ENCODE measurements at regions not wholly inside any gene's neighbourhood (a gene's known extent, or its start where the extent isn't known, plus 50 kb on each side); places are given as distances from the start of the nearest gene placed in this dataset.

DNA sequence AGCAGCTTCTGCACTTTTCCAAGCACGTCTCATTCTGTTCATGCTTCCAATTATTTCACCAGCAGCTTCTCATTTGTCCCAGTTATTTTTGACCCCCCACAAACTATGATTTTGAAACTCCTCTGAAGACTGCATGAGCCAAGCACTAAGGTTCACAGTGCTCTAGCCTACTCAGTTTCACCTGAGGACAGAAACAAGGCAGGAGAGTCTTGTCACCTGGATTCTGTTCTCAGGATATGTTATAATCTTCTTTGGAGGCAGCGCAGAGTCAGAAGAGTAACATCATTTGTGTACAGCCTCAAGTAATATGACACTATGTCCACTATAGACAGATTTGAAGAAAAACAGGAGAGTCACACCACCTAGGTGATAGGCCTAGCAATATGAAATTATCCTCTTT is 985.1 kb upstream of the TSPY4 start:
- Histone ChIP-seq H3K9me3 (no peaks in the 10 kb centered on the region), H3K4me3 (no peak overlapping the region), H3K27me3 (no peaks in the 10 kb centered on the region), H3K36me3 (no peaks in the 10 kb centered on the region), H3K4me1 (no peaks in the 10 kb centered on the region), H3K27ac (no peak overlapping the region)
- TF ChIP-seq, protein P1, sequence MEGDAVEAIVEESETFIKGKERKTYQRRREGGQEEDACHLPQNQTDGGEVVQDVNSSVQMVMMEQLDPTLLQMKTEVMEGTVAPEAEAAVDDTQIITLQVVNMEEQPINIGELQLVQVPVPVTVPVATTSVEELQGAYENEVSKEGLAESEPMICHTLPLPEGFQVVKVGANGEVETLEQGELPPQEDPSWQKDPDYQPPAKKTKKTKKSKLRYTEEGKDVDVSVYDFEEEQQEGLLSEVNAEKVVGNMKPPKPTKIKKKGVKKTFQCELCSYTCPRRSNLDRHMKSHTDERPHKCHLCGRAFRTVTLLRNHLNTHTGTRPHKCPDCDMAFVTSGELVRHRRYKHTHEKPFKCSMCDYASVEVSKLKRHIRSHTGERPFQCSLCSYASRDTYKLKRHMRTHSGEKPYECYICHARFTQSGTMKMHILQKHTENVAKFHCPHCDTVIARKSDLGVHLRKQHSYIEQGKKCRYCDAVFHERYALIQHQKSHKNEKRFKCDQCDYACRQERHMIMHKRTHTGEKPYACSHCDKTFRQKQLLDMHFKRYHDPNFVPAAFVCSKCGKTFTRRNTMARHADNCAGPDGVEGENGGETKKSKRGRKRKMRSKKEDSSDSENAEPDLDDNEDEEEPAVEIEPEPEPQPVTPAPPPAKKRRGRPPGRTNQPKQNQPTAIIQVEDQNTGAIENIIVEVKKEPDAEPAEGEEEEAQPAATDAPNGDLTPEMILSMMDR (IDR thresholded peaks at IDR 0.05), result no peak
- no peak for ATAC-seq
- DNase-seq, result no peak
- intact Hi-C loops (cut with DNase I), result no loop called here

DNA sequence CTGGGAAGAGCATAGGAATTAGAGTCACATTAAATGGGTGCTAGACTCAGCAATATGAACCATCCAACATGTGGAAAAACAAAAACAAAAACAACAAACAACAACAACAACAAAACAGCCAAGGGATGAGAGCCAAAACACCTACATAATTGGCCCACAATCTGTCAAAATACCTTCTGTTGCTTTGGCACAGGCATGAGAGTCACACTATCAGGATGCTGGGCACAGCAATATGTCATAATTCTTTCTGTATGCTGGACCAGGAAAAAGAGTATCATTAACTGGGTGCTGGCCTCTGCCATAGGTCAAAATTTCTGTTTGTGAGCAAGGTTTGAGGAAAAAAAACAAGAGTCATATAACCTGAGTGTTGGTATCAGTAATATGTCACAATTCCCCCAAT is 979.1 kb upstream of the TSPY4 start:
- Histone ChIP-seq H3K4me1 (no peaks in the 10 kb centered on the region), H3K4me3 (no peak overlapping the region), H3K27ac (no peak overlapping the region), H3K9me3 (no peaks in the 10 kb centered on the region), H3K27me3 (no peaks in the 10 kb centered on the region), H3K36me3 (no peaks in the 10 kb centered on the region)
- ATAC-seq (no peak), DNase-seq (no peak)
- TF ChIP-seq, protein P1 (IDR thresholded peaks at IDR 0.05), result no peak
- intact Hi-C loops (cut with DNase I), result no loop called here

DNA sequence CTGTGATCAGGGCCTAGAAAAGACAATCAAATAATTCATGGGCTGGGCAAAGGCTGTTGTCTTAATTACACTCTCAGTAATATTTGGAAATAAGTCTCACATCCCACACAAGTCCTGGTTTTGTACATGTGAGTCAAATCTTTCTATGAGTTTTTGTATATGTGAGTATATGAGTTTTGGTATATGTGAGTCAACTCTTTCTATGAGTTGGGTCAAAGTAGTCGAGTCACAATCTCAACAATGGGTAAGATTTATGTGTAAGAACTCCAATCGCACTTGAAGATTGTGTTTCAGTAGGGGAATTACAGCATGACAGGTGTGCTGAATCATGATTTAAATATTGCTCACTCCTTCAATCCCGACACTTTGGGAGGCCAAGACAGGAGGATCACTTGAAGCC is 975.5 kb upstream of the TSPY4 start:
- no peak overlapping the region for H3K4me3 ChIP-seq
- TF ChIP-seq, protein P1 (IDR thresholded peaks at IDR 0.05), result no peak
- no peaks in the 10 kb centered on the region for H3K27me3 ChIP-seq
- H3K36me3 ChIP-seq, result no peaks in the 10 kb centered on the region
- no peaks in the 10 kb centered on the region for H3K4me1 ChIP-seq
- H3K27ac ChIP-seq, result no peak overlapping the region
- intact Hi-C loops (cut with DNase I), result no loop called here
- no peaks in the 10 kb centered on the region for H3K9me3 ChIP-seq
- ATAC-seq (no peak), DNase-seq (no peak)

DNA sequence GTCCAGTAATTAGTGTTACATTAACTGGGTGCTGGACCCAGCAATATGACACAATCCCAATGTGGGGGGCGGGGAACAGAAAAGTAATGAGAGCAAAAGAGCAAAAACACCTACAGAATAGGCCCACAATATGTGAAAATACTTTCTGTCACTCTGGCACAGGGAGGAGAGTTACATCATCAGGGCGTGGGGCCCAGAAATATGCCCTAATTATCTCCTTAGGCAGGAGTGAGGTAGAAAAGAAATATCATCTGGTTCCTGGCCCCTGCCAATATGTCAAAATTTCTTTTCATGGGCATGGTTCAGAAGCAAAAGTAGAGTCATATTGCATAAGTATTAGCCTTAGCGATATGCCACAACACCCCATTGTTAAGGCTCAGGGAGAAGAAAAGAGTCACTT is 959.8 kb upstream of the TSPY4 start:
- H3K36me3 ChIP-seq, result no peaks in the 10 kb centered on the region
- H3K27me3 ChIP-seq, result no peaks in the 10 kb centered on the region
- H3K4me1 ChIP-seq, result no peaks in the 10 kb centered on the region
- H3K27ac ChIP-seq, result no peak overlapping the region
- DNase-seq (no peak), ATAC-seq (no peak)
- no peak overlapping the region for H3K4me3 ChIP-seq
- intact Hi-C loops (cut with DNase I), result no loop called here
- H3K9me3 ChIP-seq, result no peaks in the 10 kb centered on the region
- TF ChIP-seq, protein P1 (IDR thresholded peaks at IDR 0.05), result no peak

DNA sequence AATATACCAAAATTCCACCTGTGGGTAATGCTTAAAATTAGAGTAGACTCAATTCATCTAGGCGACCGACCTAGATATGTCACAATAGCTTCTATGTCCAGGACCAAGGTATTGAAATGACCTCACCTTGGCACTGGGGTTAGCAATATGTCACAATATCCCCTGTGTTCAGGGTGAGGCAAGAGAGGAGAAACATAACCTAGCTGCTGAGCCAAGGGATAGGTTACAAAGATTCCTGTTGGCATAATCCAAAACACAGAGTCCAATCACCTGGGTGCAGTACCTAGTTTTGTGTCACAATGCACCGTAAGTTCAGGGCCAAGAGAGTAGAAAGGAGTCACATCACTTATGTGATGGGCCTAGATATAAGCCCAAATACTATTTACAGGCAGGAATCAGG is 957.5 kb upstream of the TSPY4 start:
- Histone ChIP-seq H3K4me3 (no peak overlapping the region), H3K27me3 (no peaks in the 10 kb centered on the region), H3K9me3 (no peaks in the 10 kb centered on the region), H3K36me3 (no peaks in the 10 kb centered on the region), H3K4me1 (no peaks in the 10 kb centered on the region), H3K27ac (no peak overlapping the region)
- no peak for ATAC-seq
- TF ChIP-seq, protein P1 (IDR thresholded peaks at IDR 0.05), result no peak
- no peak for DNase-seq
- intact Hi-C loops (cut with DNase I), result no loop called here
